H9 (cell line): ENCODE measurements at regions not wholly inside any gene's neighbourhood (a gene's known extent, or its start where the extent isn't known, plus 50 kb on each side); places are given as distances from the start of the nearest gene placed in this dataset.

ENCODE experiments used
- DNase-seq: peaks from one replicate; pipeline ENCODE4 v3.0.0-alpha.2; 2017
- H2AFZ ChIP-seq: one replicate; pipeline ENCODE4 v1.6.1; 2013; ENCODE audit warnings: mild to moderate bottlenecking, low read length, control low read depth, moderate library complexity
- H2AK5ac ChIP-seq: 2 replicates; pipeline ENCODE4 v1.6.1; 2013; ENCODE audit warnings: low read length, control low read depth, mixed read lengths; ENCODE audit not compliant: insufficient read length
- H2BK120ac ChIP-seq: one replicate; pipeline ENCODE4 v1.6.1; 2013; ENCODE audit warnings: low read depth, mild to moderate bottlenecking, low read length, control low read depth, inconsistent platforms; ENCODE audit not compliant: poor library complexity, severe bottlenecking
- H2BK12ac ChIP-seq: 2 replicates; pipeline ENCODE4 v1.6.1; 2013; ENCODE audit warnings: low read length, control low read depth, mixed read lengths, low read depth; ENCODE audit not compliant: insufficient read length
- H2BK15ac ChIP-seq: 2 replicates; pipeline ENCODE4 v1.6.1; 2013; ENCODE audit warnings: low read depth, low read length, control low read depth
- H2BK20ac ChIP-seq: one replicate; pipeline ENCODE4 v1.6.1; 2013; ENCODE audit warnings: low read depth, mild to moderate bottlenecking, low read length, control low read depth, inconsistent platforms; ENCODE audit not compliant: poor library complexity, severe bottlenecking
- H2BK5ac ChIP-seq: 2 replicates; pipeline ENCODE4 v1.6.1; 2013; ENCODE audit warnings: low read length, control low read depth, mixed read lengths; ENCODE audit not compliant: insufficient read length
- H3K14ac ChIP-seq: 2 replicates; pipeline ENCODE4 v1.6.1; 2013; ENCODE audit warnings: low read length, control low read depth; ENCODE audit not compliant: insufficient read depth
- H3K18ac ChIP-seq: 2 replicates; pipeline ENCODE4 v1.6.1; 2013; ENCODE audit warnings: low read depth, mild to moderate bottlenecking, mixed read lengths, low read length, control low read depth; ENCODE audit not compliant: insufficient read length
- H3K23ac ChIP-seq: 2 replicates; pipeline ENCODE4 v1.6.1; 2013; ENCODE audit warnings: low read length, control low read depth, mixed read lengths, low read depth; ENCODE audit not compliant: insufficient read length
- H3K23me2 ChIP-seq: 2 replicates; pipeline ENCODE4 v1.6.1; 2013; ENCODE audit warnings: low read depth, mild to moderate bottlenecking, mixed read lengths, low read length, control low read depth; ENCODE audit not compliant: insufficient read length, poor library complexity, severe bottlenecking
- H3K27ac ChIP-seq: 2 replicates; pipeline ENCODE4 v1.5.1; 2013; ENCODE audit warnings: low read length, control low read depth, mixed read lengths, low read depth; ENCODE audit not compliant: insufficient read length
- H3K27me3 ChIP-seq: 2 replicates; pipeline ENCODE4 v1.6.1; 2013; ENCODE audit warnings: low read length, control low read depth, inconsistent platforms; ENCODE audit not compliant: insufficient read depth
- H3K4ac ChIP-seq: 2 replicates; pipeline ENCODE4 v1.6.1; 2013; ENCODE audit warnings: low read depth, mild to moderate bottlenecking, control low read depth, inconsistent platforms, low read length, moderate library complexity
- H3K4me1 ChIP-seq: 2 replicates; pipeline ENCODE4 v1.6.1; 2013; ENCODE audit warnings: low read length, control low read depth, inconsistent platforms; ENCODE audit not compliant: insufficient read depth
- H3K4me2 ChIP-seq: 2 replicates; pipeline ENCODE4 v1.6.1; 2013; ENCODE audit warnings: low read length, control low read depth, mixed read lengths; ENCODE audit not compliant: insufficient read length, insufficient read depth
- H3K56ac ChIP-seq: 2 replicates; pipeline ENCODE4 v1.6.1; 2013; ENCODE audit warnings: low read depth, mild to moderate bottlenecking, mixed read lengths, low read length, control low read depth; ENCODE audit not compliant: insufficient read length
- H3K79me1 ChIP-seq: 2 replicates; pipeline ENCODE4 v1.6.1; 2013; ENCODE audit warnings: low read depth, mild to moderate bottlenecking, moderate library complexity, low read length, control low read depth, inconsistent platforms; ENCODE audit not compliant: insufficient read depth, poor library complexity, severe bottlenecking
- H3K79me2 ChIP-seq: 2 replicates; pipeline ENCODE4 v1.6.1; 2013; ENCODE audit warnings: low read length, control low read depth, inconsistent platforms; ENCODE audit not compliant: insufficient read depth
- H3K9ac ChIP-seq: 2 replicates; pipeline ENCODE4 v1.6.1; 2013; ENCODE audit warnings: low read length, control low read depth, mixed read lengths; ENCODE audit not compliant: insufficient read length; ENCODE audit errors: extremely low read depth
- H3K9me3 ChIP-seq: one replicate; pipeline ENCODE4 v1.6.1; 2013; ENCODE audit warnings: low read depth, low read length, inconsistent platforms; ENCODE audit not compliant: control insufficient read depth
- H3T11ph ChIP-seq: one replicate; pipeline ENCODE4 v1.6.1; 2013; ENCODE audit warnings: mild to moderate bottlenecking, low read length, control low read depth, inconsistent platforms
- H4K20me1 ChIP-seq: one replicate; pipeline ENCODE4 v1.6.1; 2013; ENCODE audit not compliant: control insufficient read depth, insufficient read length, insufficient read depth
- H4K5ac ChIP-seq: 2 replicates; pipeline ENCODE4 v1.6.1; 2013; ENCODE audit warnings: low read depth, mild to moderate bottlenecking, mixed read lengths, low read length, control low read depth; ENCODE audit not compliant: insufficient read length
- H4K8ac ChIP-seq: replicated peaks from 2 replicates; pipeline ENCODE4 v1.6.1; 2013; ENCODE audit warnings: low read length, control low read depth, mixed read lengths, low read depth; ENCODE audit not compliant: insufficient read length
- H4K91ac ChIP-seq: 2 replicates; pipeline ENCODE4 v1.6.1; 2013; ENCODE audit warnings: low read depth, mild to moderate bottlenecking, moderate library complexity, mixed read lengths, low read length, control low read depth; ENCODE audit not compliant: insufficient read length
- H3K27ac Mint-ChIP-seq, 3 experiments: 2 replicates in 2 of 3; 3 replicates in 1 of 3; pipeline ENCODE4 v1.8.0; 2020 to 2021; ENCODE audit warnings: mixed read lengths in 3 of 3, mild to moderate bottlenecking in 1 of 3, moderate library complexity in 1 of 3
- H3K27me3 Mint-ChIP-seq: 2 replicates; pipeline ENCODE4 v1.8.0; 2021; ENCODE audit warnings: low read depth, mild to moderate bottlenecking, moderate library complexity, mixed read lengths
- H3K36me3 Mint-ChIP-seq, 3 experiments: 2 replicates in 2 of 3; 3 replicates in 1 of 3; pipeline ENCODE4 v1.8.0; 2020 to 2021; ENCODE audit warnings: low read depth in 3 of 3, mixed read lengths in 3 of 3; ENCODE audit not compliant: insufficient read depth in 1 of 3
- H3K4me1 Mint-ChIP-seq, 2 experiments: 2 replicates each; pipeline ENCODE4 v1.8.0; 2020; ENCODE audit warnings: mixed read lengths in 2 of 2
- H3K4me3 Mint-ChIP-seq, 2 experiments: 2 replicates in 1 of 2; 3 replicates in 1 of 2; pipeline ENCODE4 v1.8.0; 2020 to 2021; ENCODE audit warnings: mild to moderate bottlenecking in 2 of 2, mixed read lengths in 2 of 2, moderate library complexity in 1 of 2
- H3K9me3 Mint-ChIP-seq, 2 experiments: 2 replicates in 1 of 2; 3 replicates in 1 of 2; pipeline ENCODE4 v1.8.0; 2020; ENCODE audit warnings: mild to moderate bottlenecking in 2 of 2, mixed read lengths in 2 of 2, moderate library complexity in 1 of 2
- WGBS: extraction: QIAGEN DNeasy Blood & Tissue Kit; methylation state at CpG from one replicate; pipeline ENCODE4 v1.1.7; 2013; ENCODE audit warnings: missing lambda C conversion rate, low lambda C conversion rate, mixed read lengths; ENCODE audit not compliant: insufficient read length; ENCODE audit errors: extremely low coverage; 5-methylcytosine and 5-hydroxymethylcytosine counted together
- TF ChIP-seq, protein P1 (sequence below): fragments of 200-600 bp; sonication (generic); conservative IDR thresholded peaks from 3 replicates; pipeline ENCODE4 v1.8.0; 2021; ENCODE audit warnings: antibody characterized with exemption, mild to moderate bottlenecking

DNA sequence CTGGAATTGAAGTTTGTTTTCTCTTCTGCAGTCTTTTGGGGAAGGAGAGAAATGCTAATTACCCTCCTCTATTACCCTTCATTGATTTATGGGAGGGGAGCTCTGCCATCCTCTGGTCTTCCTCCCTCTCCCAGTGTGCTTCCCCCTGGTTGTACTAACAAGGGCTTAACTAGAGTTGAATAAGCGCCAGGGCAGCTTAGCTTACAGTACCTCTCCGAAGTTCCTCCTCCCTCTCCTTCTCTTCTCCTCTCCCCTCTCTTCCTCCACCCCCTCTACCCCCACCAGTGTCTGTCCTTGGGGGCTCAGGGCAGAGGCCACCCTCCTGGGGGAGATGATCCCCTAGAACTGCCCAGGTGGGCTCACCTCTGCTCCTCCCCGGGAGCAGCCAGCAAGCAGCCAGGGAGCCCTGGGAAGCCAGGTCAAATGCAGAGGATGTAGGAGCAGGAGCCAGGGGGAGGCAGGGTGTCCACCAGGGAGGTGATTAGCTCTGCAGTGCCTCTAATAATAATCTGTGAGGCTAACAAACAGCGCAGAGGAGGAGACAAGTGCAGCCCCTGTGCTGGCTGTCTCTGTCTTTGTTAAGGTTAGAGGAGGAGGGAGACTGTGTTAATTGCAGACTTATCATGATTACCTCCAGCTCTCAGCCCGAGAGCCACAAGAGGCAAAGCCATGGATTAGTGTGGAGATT, 191.6 kb upstream of the CADM1 start:
- Histone ChIP-seq H3K9me3 (no peaks in the 10 kb centered on the region), H4K91ac (no peak overlapping the region), H3T11ph (no peak overlapping the region), H2AK5ac (no peak overlapping the region), H3K4me2 (no peak overlapping the region), H3K56ac (no peak overlapping the region), H4K5ac (no peak overlapping the region), H2BK120ac (no peak overlapping the region), H3K79me1 (no peaks in the 10 kb centered on the region), H3K14ac (no peak overlapping the region), H2BK20ac (no peak overlapping the region), H2AFZ (no peak overlapping the region), H3K18ac (no peak overlapping the region), H3K4me1 (no peaks in the 10 kb centered on the region), H2BK5ac (no peak overlapping the region), H3K79me2 (no peaks in the 10 kb centered on the region), H4K20me1 (no peaks in the 10 kb centered on the region), H4K8ac (no peak overlapping the region), H3K23ac (no peak overlapping the region), H3K27ac (no peak overlapping the region), H3K4ac (no peak overlapping the region), H2BK12ac (no peak overlapping the region), H3K23me2 (no peaks in the 10 kb centered on the region), H3K27me3 (no peaks in the 10 kb centered on the region; the same call in 1 of the 2 replicates), H3K9ac (no peak overlapping the region), H2BK15ac (no peak overlapping the region)
- Mint-ChIP-seq H3K27ac (peak overlapping the region in 1 of 3 experiments; percentile 34; a peak in 2 of 7 replicates), H3K27me3 (peaks cover 19% of the 10 kb centered on the region), H3K9me3 (peaks cover 0 to 4% of the 10 kb centered on the region in 2 experiments; a peak in 1 of 5 replicates), H3K4me3 (no peak overlapping the region), H3K36me3 (no peaks in the 10 kb centered on the region), H3K4me1 (peaks cover 13 to 26% of the 10 kb centered on the region in 2 experiments)
- no peak for DNase-seq
- TF ChIP-seq, protein P1, sequence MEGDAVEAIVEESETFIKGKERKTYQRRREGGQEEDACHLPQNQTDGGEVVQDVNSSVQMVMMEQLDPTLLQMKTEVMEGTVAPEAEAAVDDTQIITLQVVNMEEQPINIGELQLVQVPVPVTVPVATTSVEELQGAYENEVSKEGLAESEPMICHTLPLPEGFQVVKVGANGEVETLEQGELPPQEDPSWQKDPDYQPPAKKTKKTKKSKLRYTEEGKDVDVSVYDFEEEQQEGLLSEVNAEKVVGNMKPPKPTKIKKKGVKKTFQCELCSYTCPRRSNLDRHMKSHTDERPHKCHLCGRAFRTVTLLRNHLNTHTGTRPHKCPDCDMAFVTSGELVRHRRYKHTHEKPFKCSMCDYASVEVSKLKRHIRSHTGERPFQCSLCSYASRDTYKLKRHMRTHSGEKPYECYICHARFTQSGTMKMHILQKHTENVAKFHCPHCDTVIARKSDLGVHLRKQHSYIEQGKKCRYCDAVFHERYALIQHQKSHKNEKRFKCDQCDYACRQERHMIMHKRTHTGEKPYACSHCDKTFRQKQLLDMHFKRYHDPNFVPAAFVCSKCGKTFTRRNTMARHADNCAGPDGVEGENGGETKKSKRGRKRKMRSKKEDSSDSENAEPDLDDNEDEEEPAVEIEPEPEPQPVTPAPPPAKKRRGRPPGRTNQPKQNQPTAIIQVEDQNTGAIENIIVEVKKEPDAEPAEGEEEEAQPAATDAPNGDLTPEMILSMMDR = no peak
- WGBS = no CpG with 5 or more reads among the region's 5 CpGs
